GM06990 (cell line): ENCODE measurements at regions not wholly inside any gene's neighbourhood (a gene's known extent, or its start where the extent isn't known, plus 50 kb on each side); places are given as distances from the start of the nearest gene placed in this dataset.

ENCODE experiments used
- DNase-seq: peaks from one replicate; pipeline ENCODE4 v3.0.0-alpha.2; 2011; ENCODE audit not compliant: insufficient read length; ENCODE audit errors: extremely low read depth
- H3K27me3 ChIP-seq: replicated peaks from 2 replicates; pipeline ENCODE4 v1.6.0; 2011; ENCODE audit warnings: low read length; ENCODE audit not compliant: control insufficient read depth, insufficient read depth
- H3K36me3 ChIP-seq: 2 replicates; pipeline ENCODE4 v1.5.1; 2011; ENCODE audit warnings: low read length; ENCODE audit not compliant: control insufficient read depth, insufficient read depth
- H3K4me3 ChIP-seq: replicated peaks from 2 replicates; pipeline ENCODE4 v1.5.1; 2011; ENCODE audit warnings: low read depth, mild to moderate bottlenecking, control low read depth, low read length
- CTCF ChIP-seq: IDR thresholded peaks from 2 replicates; pipeline ENCODE4 v1.5.1; 2011; ENCODE audit warnings: low read length, control low read depth, mild to moderate bottlenecking, inconsistent platforms; ENCODE audit not compliant: insufficient read depth, poor library complexity, severe bottlenecking

GRCh38 chr14:32014498-32014897, 62.6 kb upstream of the ARHGAP5 start:
- Histone ChIP-seq H3K27me3 (no peaks in the 10 kb centered on the region), H3K4me3 (no peak overlapping the region), H3K36me3 (no peaks in the 10 kb centered on the region)
- no peak for TF ChIP-seq CTCF
- no peak for DNase-seq

GRCh38 chr14:32015166-32015565, 61.9 kb upstream of the ARHGAP5 start:
- H3K36me3 ChIP-seq: no peaks in the 10 kb centered on the region
- H3K4me3 ChIP-seq: no peak overlapping the region
- no peak for TF ChIP-seq CTCF
- no peaks in the 10 kb centered on the region for H3K27me3 ChIP-seq
- no peak for DNase-seq

GRCh38 chr14:32017587-32017986, 59.5 kb upstream of the ARHGAP5 start:
- Histone ChIP-seq H3K27me3 (no peaks in the 10 kb centered on the region), H3K4me3 (no peak overlapping the region), H3K36me3 (no peaks in the 10 kb centered on the region)
- no peak for DNase-seq
- TF ChIP-seq CTCF: no peak

GRCh38 chr14:32018391-32019092, 58.6 kb upstream of the ARHGAP5 start:
- Histone ChIP-seq H3K27me3 (no peaks in the 10 kb centered on the region), H3K4me3 (no peak overlapping the region), H3K36me3 (no peaks in the 10 kb centered on the region)
- no peak for TF ChIP-seq CTCF
- no peak for DNase-seq

GRCh38 chr14:32019276-32019675, 57.8 kb upstream of the ARHGAP5 start:
- no peak overlapping the region for H3K4me3 ChIP-seq
- no peaks in the 10 kb centered on the region for H3K27me3 ChIP-seq
- DNase-seq: no peak
- no peak for TF ChIP-seq CTCF
- H3K36me3 ChIP-seq: no peaks in the 10 kb centered on the region

GRCh38 chr14:32020882-32021281, 56.2 kb upstream of the ARHGAP5 start:
- DNase-seq: no peak
- Histone ChIP-seq H3K27me3 (no peaks in the 10 kb centered on the region), H3K36me3 (no peaks in the 10 kb centered on the region), H3K4me3 (no peak overlapping the region)
- no peak for TF ChIP-seq CTCF
